ENCODE measurements at regions not wholly inside any gene's neighbourhood (a gene's known extent, or its start where the extent isn't known, plus 50 kb on each side); places are given as distances from the start of the nearest gene placed in this dataset.
"Not testable (repeated sequence)": the region's sequence is repeated elsewhere in the genome, so short reads cannot be mapped to it uniquely, and the experiment has no call there.

DNA sequence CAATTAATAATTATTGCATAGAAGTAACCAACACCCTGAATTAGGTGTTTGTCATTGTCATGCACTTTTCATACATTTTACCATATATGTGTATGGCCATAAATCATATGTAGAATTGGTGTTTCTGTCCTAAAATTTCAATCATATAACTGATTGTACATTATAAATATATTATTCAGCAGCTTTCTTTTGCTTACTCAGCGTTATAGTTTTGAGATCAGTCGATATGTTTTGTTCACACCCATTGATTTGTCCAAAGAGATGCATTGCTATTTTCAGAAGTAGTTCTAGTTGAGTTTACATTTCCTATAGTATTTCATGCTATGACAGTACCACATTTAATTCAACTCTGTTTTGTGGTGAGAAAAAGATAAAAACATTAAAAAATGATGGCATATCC, 50.5 kb upstream of the PARP4 start:
- TF ChIP-seq, protein P1, sequence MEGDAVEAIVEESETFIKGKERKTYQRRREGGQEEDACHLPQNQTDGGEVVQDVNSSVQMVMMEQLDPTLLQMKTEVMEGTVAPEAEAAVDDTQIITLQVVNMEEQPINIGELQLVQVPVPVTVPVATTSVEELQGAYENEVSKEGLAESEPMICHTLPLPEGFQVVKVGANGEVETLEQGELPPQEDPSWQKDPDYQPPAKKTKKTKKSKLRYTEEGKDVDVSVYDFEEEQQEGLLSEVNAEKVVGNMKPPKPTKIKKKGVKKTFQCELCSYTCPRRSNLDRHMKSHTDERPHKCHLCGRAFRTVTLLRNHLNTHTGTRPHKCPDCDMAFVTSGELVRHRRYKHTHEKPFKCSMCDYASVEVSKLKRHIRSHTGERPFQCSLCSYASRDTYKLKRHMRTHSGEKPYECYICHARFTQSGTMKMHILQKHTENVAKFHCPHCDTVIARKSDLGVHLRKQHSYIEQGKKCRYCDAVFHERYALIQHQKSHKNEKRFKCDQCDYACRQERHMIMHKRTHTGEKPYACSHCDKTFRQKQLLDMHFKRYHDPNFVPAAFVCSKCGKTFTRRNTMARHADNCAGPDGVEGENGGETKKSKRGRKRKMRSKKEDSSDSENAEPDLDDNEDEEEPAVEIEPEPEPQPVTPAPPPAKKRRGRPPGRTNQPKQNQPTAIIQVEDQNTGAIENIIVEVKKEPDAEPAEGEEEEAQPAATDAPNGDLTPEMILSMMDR (conservative IDR thresholded peaks at IDR 0.05): no peak
- no peak for TF ChIP-seq ZFX (IDR thresholded peaks at IDR 0.05)

DNA sequence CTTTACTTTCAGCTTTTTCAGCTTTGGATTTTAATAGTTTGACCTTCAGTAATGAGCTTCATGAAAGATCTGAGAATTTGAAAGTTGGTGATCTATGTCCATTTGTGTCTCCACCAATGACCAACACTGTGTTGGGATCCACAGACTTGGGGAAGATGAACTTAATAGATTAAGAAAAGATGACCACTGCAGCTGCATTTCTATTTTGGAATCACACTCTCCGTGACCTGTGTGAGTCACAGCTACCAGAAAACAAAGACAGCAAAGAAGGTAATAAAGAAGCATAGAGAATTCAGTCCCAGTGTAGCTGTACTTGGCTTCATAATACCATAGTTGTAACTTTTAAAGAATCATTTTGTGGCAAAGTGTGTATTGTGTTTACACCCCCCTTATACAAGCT, 51.4 kb upstream of the PARP4 start:
- H3K27ac ChIP-seq: not testable (repeated sequence)

More for the DNA sequence above, 50.5 kb upstream of the PARP4 start:
- no peak overlapping the region for H3K27ac ChIP-seq

DNA sequence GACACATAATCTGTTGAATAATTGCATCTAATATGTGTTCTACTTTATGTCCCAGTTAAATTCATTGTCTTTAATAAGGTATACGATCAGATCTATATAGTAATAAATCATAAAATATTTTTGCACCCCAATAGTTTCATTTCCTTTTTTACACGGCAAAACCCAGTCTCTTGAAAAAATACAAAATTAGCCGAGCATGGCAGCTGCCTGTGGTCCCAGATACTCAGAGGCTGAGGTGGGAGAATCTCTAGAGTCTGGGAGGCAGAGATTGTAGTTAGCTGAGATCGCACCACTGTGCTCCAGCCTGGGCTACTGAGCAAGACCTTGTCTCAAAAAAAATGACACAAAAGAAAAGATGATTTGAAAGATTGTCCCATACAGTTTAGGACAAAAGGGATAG, 52.3 kb upstream of the PARP4 start:
- no peak overlapping the region for H3K27ac ChIP-seq
- TF ChIP-seq, protein P1 (conservative IDR thresholded peaks at IDR 0.05): no peak
- TF ChIP-seq ZFX (IDR thresholded peaks at IDR 0.05): no peak

DNA sequence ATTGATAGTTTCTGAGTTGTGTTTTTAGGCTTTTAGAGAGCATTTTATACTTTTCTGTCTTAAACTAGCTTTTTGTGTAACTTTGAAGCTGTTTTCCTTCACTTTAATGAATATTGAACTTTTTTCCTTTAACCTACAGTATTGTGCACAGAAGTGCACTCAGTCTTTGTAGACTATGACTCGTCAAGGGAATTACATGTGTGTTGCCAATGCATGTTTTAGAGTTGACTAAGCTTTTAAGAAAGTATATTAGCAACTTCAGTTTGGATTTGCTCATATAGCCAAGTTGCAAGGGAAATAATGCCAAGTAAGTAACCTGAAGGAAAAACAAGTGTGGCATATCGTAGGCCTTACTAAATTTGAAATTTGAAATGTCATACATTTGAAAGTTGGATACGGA, 55.0 kb upstream of the PARP4 start:
- H3K27ac ChIP-seq: not testable (repeated sequence)

DNA sequence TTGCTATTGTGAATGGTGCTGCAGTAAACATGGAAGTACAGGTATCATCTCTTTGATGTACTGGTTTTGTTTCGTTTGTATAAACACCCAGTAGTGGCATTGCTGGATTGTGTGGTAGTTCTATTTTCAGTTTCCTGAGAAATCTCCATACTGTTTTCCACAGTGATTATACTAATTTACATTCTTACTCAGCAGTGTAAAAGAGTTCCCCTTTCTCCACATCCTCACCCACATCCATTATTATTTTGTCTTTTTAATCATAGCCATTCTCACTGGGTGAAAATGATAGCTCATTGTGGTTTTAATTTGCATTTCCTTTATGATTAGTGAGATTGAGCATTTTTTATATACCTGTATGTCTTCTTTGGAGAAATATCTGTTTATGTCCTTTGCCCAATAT, 62.3 kb upstream of the PARP4 start:
- H3K27ac ChIP-seq: no peak overlapping the region
- TF ChIP-seq, protein P1 (conservative IDR thresholded peaks at IDR 0.05): no peak
- TF ChIP-seq ZFX (IDR thresholded peaks at IDR 0.05): no peak

DNA sequence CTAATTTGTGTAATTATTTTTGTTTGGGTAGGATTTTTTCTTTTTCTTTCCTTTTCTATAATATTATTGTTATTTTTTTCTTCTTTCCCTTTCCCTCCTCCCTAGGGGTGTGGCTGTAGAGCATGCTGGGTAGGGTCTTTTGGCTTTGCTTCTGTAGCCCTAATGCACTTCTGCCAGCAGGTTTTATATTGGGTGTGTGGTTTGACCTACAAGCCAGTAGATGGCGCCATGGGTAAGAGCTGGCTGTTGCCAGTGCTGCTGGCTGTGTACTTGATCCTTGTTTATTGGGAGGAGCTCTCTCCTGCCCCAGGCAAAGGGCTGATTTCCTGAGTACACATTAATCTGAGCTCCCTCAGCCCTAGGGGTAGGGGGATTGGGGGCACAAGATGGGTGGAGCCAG, 67.7 kb upstream of the PARP4 start:
- TF ChIP-seq, protein P1 (conservative IDR thresholded peaks at IDR 0.05): peak; percentile 87
- not testable (repeated sequence) for H3K27ac ChIP-seq

DNA sequence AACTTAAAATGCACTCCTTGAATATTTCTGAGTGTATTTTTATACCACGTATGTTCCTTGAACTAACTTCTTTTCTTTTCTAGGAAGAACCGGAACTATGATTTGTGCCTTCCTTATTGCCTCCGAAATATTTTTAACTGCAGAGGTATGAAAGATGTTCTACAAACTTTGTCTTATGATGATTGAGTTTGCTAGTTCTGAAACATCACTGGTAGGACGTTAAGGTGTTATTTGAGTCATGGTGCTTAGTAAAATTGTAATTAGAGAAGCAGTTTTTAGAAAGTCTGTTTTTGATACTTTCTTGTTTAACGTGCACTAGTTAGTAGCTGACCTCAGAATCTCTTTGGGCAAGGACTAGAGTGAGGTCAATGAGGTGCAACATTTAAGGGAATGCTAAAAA, 69.0 kb upstream of the PARP4 start:
- not testable (repeated sequence) for H3K27ac ChIP-seq

DNA sequence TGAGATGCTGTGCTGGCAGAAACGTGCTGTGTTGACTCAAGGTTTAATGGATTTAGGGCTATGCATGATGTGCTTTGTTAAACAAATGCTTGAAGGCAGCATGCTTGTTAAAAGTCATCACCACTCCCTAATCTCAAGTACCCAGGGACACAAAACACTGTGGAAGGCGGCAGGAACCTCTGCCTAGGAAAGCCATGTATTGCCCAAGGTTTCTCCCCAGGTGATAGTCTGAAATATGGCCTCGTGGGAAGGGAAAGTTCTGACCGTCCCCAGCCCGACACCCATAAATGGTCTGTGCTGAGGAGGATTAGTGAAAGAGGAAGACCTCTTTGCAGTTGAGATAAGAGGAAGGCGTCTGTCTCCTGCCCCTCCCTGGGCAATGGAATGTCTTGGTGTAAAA, 79.1 kb upstream of the PARP4 start:
- H3K27ac ChIP-seq: peak overlapping the region; percentile 22

DNA sequence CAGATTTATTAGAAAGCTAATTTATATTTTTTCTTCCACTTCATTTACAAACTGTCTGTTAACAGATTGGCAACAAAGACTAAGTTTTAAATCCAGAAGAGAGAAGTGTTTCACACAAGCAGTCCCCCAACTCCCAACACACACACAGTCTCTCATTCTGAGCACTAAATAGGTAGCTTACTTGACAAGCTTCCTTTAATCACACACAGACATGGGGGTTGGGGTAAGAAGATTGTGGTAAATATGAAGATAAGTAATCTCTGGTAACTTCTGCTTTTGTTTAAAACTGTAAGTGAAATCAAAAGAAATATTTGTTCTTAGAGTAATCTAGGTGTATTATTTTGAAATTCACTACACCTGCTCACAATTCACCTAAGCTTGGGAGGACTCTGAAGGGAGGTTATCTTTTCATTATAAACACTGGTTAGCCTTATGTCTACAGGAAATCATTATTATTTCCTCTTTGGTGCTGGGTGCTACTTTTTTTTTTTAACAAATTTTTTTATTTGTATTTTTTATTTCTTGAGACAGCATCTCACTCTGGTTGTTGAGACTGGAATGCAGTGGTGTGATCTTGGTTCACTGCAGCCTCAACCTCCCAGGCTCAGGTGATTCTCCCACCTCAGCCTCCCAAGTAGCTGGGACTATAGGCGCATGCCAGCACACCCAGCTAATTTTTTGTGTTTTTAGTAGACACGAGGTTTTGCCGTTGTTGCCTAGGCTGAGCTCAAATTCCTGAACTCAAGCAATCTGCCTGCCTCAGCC, 82.1 kb upstream of the ATP12A start:
- not testable (repeated sequence) for H3K27ac ChIP-seq

DNA sequence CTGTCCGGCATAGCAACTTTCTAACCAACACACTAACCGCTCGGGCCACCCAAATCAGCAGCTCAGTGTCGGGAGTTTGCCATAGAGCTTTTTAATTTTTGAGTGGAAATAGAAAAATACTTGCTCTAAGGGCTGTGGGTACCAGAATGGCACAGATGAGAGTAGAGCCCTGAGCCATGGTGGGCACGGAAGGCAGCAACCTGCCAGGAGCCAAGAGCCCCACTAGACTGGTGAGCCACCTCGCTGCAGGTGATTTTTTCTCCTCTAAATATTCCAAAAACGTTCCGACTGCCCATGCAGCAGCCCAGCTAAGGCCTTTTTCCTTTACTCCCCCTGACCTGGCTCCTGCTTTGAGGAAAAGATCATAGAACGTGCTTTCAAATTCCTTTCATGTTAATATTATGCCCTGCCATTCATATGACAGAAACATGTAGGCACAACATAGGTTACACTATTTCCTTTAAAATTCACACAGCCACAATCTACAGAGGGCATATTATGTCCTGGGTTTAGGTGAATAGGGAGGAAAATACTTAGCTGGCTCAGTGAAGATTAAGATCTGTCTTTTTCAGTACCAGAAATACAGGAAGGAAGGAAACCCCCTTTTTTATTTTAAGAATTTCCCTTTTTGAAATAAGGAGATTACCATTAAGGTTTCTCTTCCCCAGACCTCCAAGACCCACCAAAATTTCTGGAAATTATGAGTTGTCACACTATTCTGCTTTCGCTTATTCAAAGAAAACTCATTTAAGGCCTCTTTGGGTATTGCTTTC, 81.0 kb upstream of the ATP12A start:
- not testable (repeated sequence) for H3K27ac ChIP-seq

DNA sequence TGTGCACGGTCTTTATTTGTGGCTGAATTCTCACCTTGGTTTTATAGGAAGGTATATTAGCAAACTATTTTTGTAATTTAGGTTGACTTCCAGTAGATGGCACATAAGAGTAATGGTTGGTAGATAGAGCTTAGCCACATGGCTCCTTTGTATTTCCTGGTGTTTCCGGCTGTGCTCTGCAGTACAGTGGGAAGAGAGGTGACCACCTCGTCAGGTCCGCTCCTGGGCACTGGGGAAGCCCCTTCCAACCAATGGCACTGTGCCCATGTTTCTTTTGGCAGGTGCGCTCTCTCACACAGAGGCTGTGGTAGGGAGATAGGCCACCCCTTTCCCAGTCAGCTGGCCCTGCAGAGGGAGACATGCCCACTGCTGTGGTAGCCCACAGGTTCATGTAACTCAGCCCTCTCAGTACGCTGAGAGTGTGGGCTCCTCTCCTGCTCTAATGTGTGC, 74.3 kb upstream of the ATP12A start:
- H3K27ac ChIP-seq: peak overlapping the region; percentile 10; the same call in 1 of the 2 replicates
- TF ChIP-seq, protein P1 (conservative IDR thresholded peaks at IDR 0.05): peak; percentile 79
- no peak for TF ChIP-seq ZFX (IDR thresholded peaks at IDR 0.05)
